ENCODE measurements at regions not wholly inside any gene's neighbourhood (a gene's known extent, or its start where the extent isn't known, plus 50 kb on each side); places are given as distances from the start of the nearest gene placed in this dataset.

GRCh38 chr1:104945406-104945805 lies 1195.7 kb downstream of the AMY1C start:
- TF ChIP-seq, protein P1, sequence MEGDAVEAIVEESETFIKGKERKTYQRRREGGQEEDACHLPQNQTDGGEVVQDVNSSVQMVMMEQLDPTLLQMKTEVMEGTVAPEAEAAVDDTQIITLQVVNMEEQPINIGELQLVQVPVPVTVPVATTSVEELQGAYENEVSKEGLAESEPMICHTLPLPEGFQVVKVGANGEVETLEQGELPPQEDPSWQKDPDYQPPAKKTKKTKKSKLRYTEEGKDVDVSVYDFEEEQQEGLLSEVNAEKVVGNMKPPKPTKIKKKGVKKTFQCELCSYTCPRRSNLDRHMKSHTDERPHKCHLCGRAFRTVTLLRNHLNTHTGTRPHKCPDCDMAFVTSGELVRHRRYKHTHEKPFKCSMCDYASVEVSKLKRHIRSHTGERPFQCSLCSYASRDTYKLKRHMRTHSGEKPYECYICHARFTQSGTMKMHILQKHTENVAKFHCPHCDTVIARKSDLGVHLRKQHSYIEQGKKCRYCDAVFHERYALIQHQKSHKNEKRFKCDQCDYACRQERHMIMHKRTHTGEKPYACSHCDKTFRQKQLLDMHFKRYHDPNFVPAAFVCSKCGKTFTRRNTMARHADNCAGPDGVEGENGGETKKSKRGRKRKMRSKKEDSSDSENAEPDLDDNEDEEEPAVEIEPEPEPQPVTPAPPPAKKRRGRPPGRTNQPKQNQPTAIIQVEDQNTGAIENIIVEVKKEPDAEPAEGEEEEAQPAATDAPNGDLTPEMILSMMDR (IDR thresholded peaks at IDR 0.05; ENCODE audit: borderline replicate concordance, extremely low read depth, low read length, poor library complexity, severe bottlenecking) = no peak
- no peak for TF ChIP-seq EZH2 (IDR thresholded peaks at IDR 0.05; ENCODE audit: borderline replicate concordance, low read depth, low read length, severe bottlenecking)
